Left lung (tissue), 4 donors: ENCODE measurements at regions not wholly inside any gene's neighbourhood (a gene's known extent, or its start where the extent isn't known, plus 50 kb on each side); places are given as distances from the start of the nearest gene placed in this dataset.

Experiments used
- ATAC-seq: fragments of 200-7000 bp; cut with Tn5 transposase; one replicate; pipeline ENCODE4 v1.9.1; 2020; ENCODE audit warnings: moderate library complexity
- DNase-seq, 4 donors: peaks; one replicate each; pipeline ENCODE4 v3.0.0-alpha.2; 2013 to 2020
- H3K27ac ChIP-seq, 2 donors: fragments of 200-600 bp; sonication (generic) in 1 of 2; one replicate each; pipeline versions ENCODE4 v1.5.0 to v1.8.0; 2020 to 2021
- H3K27me3 ChIP-seq, 2 donors: fragments of 200-600 bp; sonication (generic) in 1 of 2; one replicate each; pipeline versions ENCODE4 v1.5.0 to v1.8.0; 2020 to 2021
- H3K36me3 ChIP-seq, 2 donors: fragments of 200-600 bp; sonication (generic) in 1 of 2; one replicate each; pipeline versions ENCODE4 v1.5.0 to v1.8.0; 2020 to 2021
- H3K4me1 ChIP-seq, 2 donors: fragments of 200-600 bp; one replicate each; pipeline ENCODE4 v1.8.0; 2021
- H3K4me3 ChIP-seq, 2 donors: fragments of 200-600 bp; sonication (generic) in 1 of 2; one replicate each; pipeline versions ENCODE4 v1.5.0 to v1.8.0; 2020 to 2021; ENCODE audit warnings: mild to moderate bottlenecking in 1 of 2
- H3K9me3 ChIP-seq, 2 donors: fragments of 200-600 bp; sonication (generic) in 1 of 2; one replicate each; pipeline versions ENCODE4 v1.5.0 to v1.8.0; 2020 to 2021
- intact Hi-C, 2 donors: fragments of 100-400 bp; cut with DNase I; formaldehyde crosslinking; loops; one replicate each; pipeline versions ENCODE4 v1.11.2 to v1.14.2; 2022
- TF ChIP-seq, protein P1 (sequence below), 2 donors: fragments of 200-600 bp; sonication (generic) in 1 of 2; IDR thresholded peaks; one replicate each; pipeline versions ENCODE4 v1.5.0 to v1.8.0; 2021; ENCODE audit warnings: antibody characterized with exemption in 2 of 2
- donor health status: DM: no; HTN: yes; CAD: no.
- donor health status: DM: no; HTN: no; CAD: no.

DNA sequence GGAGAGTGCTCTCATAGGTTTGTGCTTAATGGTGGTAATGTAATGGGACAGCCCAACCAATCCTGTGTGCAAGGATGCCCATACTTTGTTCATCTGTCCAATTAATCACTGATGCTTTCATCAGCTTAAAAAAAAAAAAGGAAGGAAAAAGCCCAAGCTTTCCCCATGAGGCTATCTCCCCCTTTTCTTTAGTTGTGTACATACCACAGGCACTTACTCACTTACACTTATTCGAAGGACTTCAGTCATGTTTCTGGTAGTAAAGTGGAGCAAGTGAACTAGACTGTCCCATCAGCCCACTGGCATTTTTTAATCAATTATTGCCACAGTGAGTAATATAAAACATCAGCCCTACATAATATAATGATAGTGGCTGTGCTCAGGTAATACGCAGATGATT, 183.5 kb upstream of the UFM1 start:
- TF ChIP-seq, protein P1, sequence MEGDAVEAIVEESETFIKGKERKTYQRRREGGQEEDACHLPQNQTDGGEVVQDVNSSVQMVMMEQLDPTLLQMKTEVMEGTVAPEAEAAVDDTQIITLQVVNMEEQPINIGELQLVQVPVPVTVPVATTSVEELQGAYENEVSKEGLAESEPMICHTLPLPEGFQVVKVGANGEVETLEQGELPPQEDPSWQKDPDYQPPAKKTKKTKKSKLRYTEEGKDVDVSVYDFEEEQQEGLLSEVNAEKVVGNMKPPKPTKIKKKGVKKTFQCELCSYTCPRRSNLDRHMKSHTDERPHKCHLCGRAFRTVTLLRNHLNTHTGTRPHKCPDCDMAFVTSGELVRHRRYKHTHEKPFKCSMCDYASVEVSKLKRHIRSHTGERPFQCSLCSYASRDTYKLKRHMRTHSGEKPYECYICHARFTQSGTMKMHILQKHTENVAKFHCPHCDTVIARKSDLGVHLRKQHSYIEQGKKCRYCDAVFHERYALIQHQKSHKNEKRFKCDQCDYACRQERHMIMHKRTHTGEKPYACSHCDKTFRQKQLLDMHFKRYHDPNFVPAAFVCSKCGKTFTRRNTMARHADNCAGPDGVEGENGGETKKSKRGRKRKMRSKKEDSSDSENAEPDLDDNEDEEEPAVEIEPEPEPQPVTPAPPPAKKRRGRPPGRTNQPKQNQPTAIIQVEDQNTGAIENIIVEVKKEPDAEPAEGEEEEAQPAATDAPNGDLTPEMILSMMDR (IDR thresholded peaks at IDR 0.05) = no peak
- Histone ChIP-seq H3K4me1 (no peaks in the 10 kb centered on the region), H3K27me3 (no peaks in the 10 kb centered on the region), H3K4me3 (no peak overlapping the region), H3K27ac (no peak overlapping the region), H3K9me3 (no peaks in the 10 kb centered on the region), H3K36me3 (no peaks in the 10 kb centered on the region)
- ATAC-seq (no peak), DNase-seq (no peak)
- intact Hi-C loops = no loop called here

DNA sequence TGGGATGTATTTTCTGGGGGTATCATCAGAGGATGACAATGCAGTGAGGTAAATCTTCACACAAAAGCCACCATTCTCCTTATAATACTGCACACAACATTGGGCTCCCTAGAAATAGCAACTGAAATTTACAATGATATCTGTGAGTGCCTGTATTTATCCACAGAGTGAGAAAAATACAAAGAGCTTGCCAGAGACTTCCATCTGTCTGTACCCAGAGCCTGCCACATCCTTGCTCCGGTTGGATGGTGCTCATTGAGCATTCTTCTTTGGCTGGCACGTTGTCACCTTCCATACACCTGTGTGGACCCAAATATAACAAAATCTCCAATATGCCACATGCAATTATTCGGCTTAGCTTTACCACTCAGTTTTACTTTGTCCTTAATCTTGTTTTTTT, 189.5 kb upstream of the UFM1 start:
- H3K4me3 ChIP-seq = no peak overlapping the region
- DNase-seq (no peak), ATAC-seq (no peak)
- H3K27me3 ChIP-seq = no peaks in the 10 kb centered on the region
- TF ChIP-seq, protein P1 (IDR thresholded peaks at IDR 0.05) = no peak
- H3K4me1 ChIP-seq = no peaks in the 10 kb centered on the region
- no peaks in the 10 kb centered on the region for H3K36me3 ChIP-seq
- intact Hi-C loops = no loop called here
- H3K27ac ChIP-seq = no peak overlapping the region
- H3K9me3 ChIP-seq = peaks cover 0 to 3% of the 10 kb centered on the region in 2 donors

DNA sequence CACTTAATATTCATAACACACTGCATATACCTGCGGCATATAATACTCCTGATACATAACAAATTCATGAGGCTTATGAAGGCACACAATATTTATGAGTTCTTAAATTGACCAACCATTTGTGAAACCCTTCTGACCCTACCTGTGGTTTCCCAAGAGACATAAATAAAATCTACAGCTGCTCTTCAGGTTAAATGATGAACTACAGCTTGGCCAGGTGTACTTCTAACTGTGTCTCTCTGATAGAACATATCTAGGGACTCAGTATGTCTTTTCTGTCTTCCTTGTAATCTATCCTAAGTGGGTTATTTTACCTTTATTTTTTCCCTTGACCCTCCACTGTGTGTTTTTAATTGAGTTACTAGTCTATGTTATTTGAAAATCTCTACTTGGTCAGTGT, 189.9 kb upstream of the UFM1 start:
- no peak overlapping the region for H3K4me3 ChIP-seq
- H3K27me3 ChIP-seq = no peaks in the 10 kb centered on the region
- TF ChIP-seq, protein P1 (IDR thresholded peaks at IDR 0.05) = no peak
- H3K4me1 ChIP-seq = no peaks in the 10 kb centered on the region
- no peaks in the 10 kb centered on the region for H3K36me3 ChIP-seq
- ATAC-seq (no peak), DNase-seq (no peak)
- peaks cover 0 to 7% of the 10 kb centered on the region in 2 donors for H3K9me3 ChIP-seq
- intact Hi-C loops = no loop called here
- H3K27ac ChIP-seq = no peak overlapping the region

DNA sequence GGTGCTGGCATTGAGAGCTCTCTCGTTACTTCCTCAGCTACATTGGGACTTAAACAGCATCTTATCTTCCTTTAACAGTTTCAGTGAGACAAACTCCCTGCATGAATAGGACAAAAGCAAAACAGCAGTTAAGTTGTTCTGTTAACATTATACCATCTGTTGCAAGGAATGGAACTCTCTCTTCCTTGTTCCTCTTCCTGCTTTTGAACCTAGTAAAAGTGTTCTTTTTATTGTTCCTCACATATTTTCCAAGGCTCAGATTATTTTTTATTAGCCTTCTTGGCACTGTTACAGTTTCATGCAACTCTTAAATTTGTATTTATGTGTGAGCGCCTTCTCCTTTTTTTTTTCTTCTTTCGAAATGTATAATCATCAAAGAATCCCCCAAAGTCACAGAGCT, 202.6 kb upstream of the UFM1 start:
- Histone ChIP-seq H3K27ac (no peak overlapping the region), H3K27me3 (no peaks in the 10 kb centered on the region), H3K36me3 (no peaks in the 10 kb centered on the region), H3K9me3 (peaks cover 0 to 11% of the 10 kb centered on the region in 2 donors), H3K4me1 (no peaks in the 10 kb centered on the region), H3K4me3 (no peak overlapping the region)
- DNase-seq (no peak), ATAC-seq (no peak)
- TF ChIP-seq, protein P1 (IDR thresholded peaks at IDR 0.05) = no peak
- intact Hi-C loops = no loop called here

DNA sequence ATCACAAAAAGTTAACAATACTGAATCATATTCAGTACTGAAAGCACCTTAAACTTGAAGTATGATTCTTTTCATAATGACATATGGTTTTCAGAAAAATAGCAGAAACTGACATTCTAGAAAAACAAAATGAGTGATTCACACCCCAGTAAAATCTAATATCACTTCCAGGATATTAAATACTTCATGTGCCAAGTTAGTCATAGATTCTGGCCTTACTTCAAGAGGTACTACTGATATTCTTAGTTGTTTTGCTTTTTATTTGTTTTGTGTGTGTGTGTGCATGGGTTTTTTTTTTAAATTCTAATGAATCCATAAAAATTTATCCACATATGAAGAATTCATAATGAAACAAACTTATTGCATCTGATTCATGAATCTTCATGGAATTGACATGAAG, 207.9 kb upstream of the UFM1 start:
- Histone ChIP-seq H3K36me3 (no peaks in the 10 kb centered on the region), H3K4me1 (no peaks in the 10 kb centered on the region), H3K27ac (no peak overlapping the region), H3K27me3 (no peaks in the 10 kb centered on the region), H3K4me3 (no peak overlapping the region), H3K9me3 (peaks cover 0 to 5% of the 10 kb centered on the region in 2 donors)
- TF ChIP-seq, protein P1 (IDR thresholded peaks at IDR 0.05) = no peak
- intact Hi-C loops = no loop called here
- DNase-seq (no peak), ATAC-seq (no peak)
